Retinal pigment epithelial cell (primary cell): ENCODE measurements at regions not wholly inside any gene's neighbourhood (a gene's known extent, or its start where the extent isn't known, plus 50 kb on each side); places are given as distances from the start of the nearest gene placed in this dataset.

Experiments used
- DNase-seq: peaks from one replicate; pipeline ENCODE4 v3.0.0-alpha.2; 2010; ENCODE audit warnings: low read depth
- H3K4me3 ChIP-seq: 2 replicates; pipeline ENCODE4 v1.5.1; 2011; ENCODE audit warnings: mild to moderate bottlenecking, low read length, control low read depth, moderate library complexity
- TF ChIP-seq, protein P1 (sequence below): conservative IDR thresholded peaks from 2 replicates; pipeline ENCODE4 v1.5.1; 2011; ENCODE audit warnings: low read depth, low read length, control low read depth, inconsistent platforms

DNA sequence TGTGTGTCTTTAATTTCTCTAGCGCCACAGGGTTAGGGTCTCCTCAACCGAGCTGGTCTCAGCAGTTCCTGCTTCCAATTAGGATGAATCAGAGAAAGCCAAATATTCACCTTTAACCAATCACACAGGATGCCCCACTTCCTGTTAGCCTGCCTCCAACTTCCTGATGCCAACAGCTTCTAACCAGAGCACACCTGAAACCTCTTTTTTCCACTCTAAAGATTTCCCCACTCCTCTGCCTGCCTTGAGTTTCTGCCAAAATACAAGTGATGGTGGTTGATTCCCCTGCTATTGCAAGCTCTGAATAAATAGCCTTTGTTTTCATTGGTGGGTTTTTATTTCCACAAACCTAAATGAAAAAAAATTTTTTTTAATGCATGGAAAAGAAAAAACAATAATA lies 144.7 kb upstream of the UST start:
- no peak for DNase-seq
- TF ChIP-seq, protein P1, sequence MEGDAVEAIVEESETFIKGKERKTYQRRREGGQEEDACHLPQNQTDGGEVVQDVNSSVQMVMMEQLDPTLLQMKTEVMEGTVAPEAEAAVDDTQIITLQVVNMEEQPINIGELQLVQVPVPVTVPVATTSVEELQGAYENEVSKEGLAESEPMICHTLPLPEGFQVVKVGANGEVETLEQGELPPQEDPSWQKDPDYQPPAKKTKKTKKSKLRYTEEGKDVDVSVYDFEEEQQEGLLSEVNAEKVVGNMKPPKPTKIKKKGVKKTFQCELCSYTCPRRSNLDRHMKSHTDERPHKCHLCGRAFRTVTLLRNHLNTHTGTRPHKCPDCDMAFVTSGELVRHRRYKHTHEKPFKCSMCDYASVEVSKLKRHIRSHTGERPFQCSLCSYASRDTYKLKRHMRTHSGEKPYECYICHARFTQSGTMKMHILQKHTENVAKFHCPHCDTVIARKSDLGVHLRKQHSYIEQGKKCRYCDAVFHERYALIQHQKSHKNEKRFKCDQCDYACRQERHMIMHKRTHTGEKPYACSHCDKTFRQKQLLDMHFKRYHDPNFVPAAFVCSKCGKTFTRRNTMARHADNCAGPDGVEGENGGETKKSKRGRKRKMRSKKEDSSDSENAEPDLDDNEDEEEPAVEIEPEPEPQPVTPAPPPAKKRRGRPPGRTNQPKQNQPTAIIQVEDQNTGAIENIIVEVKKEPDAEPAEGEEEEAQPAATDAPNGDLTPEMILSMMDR = no peak
- no peak overlapping the region for H3K4me3 ChIP-seq

DNA sequence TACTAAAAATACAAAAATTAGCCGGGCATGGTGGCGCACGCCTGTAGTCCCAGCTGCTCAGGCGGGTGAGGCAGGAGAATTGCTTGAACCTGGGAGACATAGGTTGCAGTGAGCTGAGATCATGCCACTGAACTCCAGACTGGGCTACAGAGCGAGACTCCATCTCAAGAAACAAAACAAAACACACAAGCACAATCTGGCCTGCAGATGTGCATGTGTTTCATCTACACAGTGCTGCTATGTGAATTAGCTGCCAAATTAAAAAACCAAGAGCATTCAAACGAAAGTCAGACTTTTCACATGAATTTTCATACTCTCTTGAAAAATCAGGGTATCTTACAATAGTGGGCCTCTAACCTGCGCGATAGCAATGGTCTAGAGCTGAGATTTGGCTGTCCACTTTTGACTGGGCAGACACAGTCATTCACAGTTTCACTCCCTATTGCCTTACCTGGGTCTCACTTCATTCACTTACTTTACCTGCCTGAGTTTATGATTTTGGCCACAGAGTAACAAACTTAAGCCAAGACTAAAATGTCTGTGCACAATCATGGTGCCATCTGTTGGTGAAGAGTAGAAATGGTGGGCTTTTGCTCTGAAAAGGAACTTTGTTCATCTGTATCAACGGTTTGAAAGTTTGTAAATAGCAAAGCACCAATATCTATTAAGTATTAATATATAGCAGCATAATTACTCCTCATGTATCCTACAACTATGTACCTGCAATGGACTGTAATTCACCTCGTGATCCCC lies 138.5 kb upstream of the UST start:
- no peak for DNase-seq
- TF ChIP-seq, protein P1 = peak; percentile 61
- no peak overlapping the region for H3K4me3 ChIP-seq

DNA sequence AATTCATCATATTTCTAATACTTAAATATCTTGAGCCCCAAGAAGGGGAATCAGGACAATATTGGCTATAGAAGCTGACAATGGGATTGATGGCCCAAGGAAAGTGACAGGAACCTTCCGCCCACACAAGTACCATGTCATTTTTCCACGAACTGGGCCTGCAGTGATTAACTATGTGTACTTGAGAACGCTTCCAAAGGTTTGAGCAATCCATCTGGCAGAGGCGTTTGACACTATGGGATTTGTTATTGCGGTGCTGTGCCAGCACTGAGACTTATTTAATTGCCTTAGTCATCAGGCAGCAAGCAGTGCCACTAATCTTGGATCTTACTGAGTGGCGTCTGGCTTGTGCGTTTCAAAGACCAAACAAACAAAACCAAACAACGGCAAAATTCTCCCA lies 135.6 kb upstream of the UST start:
- no peak overlapping the region for H3K4me3 ChIP-seq
- TF ChIP-seq, protein P1 = no peak
- DNase-seq = peak; percentile 71

DNA sequence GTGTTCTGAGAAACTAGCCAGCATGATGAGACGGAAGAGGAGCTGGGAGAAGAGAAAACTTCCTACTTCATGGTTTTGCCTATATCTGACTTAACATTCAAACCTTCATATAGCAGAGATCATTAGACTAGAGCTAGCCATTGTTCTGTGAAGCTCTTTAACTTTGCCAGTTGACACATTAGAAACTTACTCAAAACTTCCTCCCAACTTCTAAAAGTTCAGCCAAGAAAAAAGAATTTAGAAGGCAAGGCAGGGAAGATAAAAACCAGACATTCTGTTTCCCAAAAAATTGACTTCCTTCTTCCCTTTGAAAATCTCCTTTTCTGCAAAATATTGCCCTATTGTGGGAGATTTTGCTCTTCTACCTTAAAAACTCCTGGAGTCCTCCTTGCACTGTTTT lies 134.8 kb upstream of the UST start:
- no peak overlapping the region for H3K4me3 ChIP-seq
- TF ChIP-seq, protein P1 = no peak
- no peak for DNase-seq

DNA sequence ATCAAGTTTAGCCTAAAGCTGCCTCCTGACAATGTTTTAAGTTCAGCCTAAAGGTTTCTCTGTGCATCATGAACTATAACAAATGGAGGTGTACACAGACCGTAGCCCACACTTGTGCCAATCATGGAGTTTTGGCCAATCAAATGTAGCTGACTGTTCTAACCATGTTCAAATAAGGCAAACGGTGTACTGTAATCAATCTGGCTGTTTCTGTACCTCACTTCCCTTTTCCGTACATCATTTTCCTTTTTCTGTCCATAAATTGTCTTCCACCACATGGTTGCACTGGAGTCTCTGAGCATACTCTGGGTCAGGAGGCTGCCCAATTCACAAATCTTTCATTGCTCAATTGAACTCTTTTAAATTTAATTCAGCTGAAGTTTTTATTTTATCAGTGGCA lies 132.2 kb upstream of the UST start:
- DNase-seq = no peak
- no peak overlapping the region for H3K4me3 ChIP-seq
- TF ChIP-seq, protein P1 = no peak

DNA sequence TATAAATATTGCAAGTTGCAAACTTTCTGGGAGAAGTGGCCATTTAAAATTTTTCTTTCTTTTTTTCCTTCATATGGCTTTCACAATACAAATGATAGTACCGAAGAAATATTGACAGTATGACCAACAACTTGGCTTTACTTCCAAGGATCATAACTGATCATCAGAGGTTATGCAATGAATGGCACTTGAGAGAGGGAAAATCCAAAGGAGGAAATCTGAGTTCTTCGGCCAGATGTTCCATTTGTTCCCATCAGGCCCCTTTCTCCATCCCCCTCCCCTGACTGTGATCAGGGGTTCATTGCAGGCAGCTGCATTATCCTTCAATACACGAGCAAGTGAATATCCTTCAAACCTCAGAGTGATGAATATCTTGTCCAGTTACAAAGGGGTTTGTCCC lies 130.0 kb upstream of the UST start:
- no peak for DNase-seq
- no peak overlapping the region for H3K4me3 ChIP-seq
- TF ChIP-seq, protein P1 = no peak

DNA sequence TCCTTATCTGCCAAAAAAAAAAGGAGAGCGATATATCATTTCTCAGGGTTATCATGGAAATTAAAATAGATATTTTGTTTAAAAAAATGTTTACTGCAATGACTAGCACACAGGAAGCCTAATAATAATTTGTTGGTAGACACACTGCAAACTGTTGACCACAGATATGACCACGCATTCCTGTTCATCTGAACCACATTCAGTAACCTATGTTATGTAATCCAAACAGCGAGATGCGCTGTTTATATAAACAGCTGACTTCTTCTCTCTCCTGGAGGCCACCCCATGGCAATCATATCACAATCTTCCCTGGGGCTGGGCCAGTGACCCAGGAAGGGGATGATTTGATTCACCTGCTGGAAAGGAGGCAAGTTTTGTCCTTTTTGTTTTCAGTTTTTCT lies 129.3 kb upstream of the UST start:
- TF ChIP-seq, protein P1 = no peak
- no peak for DNase-seq
- no peak overlapping the region for H3K4me3 ChIP-seq
